ENCODE measurements at regions not wholly inside any gene's neighbourhood (a gene's known extent, or its start where the extent isn't known, plus 50 kb on each side); places are given as distances from the start of the nearest gene placed in this dataset.

- DNase-seq (ENCODE audit: low spot score), result no peak
Measured at GRCh38 chr17:69900101-69900500, 174.9 kb upstream of the KCNJ16 start.

DNA sequence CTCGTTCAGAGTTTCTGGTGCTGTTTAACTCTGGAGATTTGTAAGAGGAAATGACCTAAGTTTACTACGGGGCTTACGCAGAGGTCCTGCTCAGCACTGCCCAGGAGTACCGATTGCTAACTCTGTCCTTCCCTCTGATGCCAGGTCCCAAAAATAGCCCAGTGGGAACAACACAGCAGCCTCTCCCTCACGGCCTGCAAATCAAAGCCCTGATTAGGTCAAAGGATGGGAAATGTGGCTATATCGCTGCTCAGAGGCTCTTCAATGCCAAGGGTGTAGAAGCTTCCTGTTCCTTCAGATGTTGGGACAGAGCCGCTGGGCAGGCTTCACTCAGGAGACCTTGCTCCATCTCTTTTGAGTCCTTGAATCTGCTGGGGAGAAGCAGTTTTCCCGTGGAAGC is 174.2 kb upstream of the KCNJ16 start:
- DNase-seq (ENCODE audit: low spot score), result no peak

- no peak for DNase-seq (ENCODE audit: low spot score)
Measured at GRCh38 chr17:69906306-69906705, 168.7 kb upstream of the KCNJ16 start.

DNA sequence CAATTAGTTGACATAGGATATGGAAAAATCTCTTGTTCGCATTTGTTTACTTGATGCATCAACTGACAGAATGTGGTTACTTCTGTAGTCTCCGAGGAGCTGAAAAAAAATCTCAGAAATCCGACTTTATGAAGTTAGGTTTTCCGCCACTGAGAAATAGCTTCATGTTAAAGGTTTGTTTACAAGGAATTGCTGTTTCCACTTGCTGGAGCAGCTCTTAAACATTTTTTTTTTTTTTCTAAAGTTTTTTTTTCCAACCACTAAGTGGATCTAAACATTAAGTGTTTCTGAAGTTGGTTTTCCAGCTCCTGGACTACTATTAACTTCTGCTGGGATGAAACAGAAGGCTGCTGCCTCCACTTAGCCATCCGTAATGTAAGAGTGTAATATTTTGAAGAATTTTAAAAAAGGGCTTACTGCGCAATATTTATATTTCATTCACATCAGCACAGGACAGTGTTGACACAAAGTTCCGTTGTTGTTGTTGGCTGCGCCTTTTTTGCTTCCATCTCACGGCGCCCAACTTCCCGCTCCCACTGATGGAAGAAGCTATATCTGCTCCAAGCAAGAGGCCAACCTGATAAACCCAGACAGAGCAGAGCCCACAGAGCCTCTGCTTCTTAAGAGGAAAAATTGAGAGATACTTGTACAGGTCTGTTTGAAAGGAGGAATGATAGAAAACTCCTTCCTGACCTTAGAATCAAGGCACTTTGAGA is 167.7 kb upstream of the KCNJ16 start:
- no peak for DNase-seq (ENCODE audit: low spot score)

DNA sequence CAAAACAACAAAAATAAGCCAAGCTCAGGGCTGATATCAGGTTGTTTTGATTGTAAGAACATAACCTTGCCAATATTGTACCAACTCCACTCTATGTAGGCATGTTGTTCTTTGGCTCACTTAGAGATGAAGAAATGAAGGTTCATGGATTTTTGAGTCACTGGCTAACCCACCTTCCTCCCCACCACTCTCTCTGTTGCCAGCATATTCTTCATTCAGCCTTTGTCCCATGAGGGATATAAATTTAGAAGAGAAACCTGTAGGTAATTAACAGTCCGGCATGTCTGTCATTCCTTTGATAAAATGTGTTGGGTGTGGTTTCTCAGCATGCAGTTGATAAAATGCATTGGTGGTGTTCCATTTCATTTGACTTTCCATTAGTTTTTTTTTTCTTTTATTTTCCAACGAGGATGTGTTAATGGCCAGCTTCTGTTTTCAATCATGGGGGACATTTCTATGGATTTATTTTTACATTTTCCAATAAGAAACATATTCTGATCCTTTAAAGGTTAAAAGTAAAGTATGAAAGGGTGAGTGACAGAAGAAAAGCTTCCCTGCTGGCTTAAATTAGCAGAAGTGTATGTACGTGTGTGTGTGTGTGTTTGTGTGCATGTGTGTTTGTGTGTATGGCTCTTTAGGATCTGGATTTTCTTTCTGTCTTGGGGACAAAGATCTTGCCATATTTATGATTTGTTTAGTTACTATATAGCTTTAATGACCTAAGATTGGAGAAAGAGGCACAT is 166.2 kb upstream of the KCNJ16 start:
- no peak for DNase-seq (ENCODE audit: low spot score)

GRCh38 chr17:69909389-69909788 is 165.6 kb upstream of the KCNJ16 start:
- no peak for DNase-seq (ENCODE audit: low spot score)

DNA sequence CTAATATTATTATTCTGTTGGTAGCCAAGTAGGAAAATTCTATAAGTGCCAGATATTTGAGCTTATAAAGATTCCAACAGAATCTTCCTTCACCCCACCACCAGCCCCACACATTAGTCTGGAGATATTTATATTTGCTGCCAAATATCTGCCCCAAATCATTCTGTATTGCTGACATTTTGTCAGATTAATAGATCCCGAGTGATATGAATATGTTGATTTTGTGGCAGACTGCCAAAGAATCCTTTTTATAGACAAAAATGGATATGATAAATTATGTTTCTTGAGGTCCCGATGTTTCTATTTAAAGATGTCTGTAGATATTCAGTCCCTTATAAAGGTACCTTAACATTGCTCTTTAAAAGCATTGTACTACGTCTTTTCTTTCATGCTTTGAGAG is 162.2 kb upstream of the KCNJ16 start:
- peak; percentile 9 for DNase-seq (ENCODE audit: low spot score)

GRCh38 chr17:69913216-69913615 is 161.8 kb upstream of the KCNJ16 start:
- DNase-seq (ENCODE audit: low spot score), result no peak

DNA sequence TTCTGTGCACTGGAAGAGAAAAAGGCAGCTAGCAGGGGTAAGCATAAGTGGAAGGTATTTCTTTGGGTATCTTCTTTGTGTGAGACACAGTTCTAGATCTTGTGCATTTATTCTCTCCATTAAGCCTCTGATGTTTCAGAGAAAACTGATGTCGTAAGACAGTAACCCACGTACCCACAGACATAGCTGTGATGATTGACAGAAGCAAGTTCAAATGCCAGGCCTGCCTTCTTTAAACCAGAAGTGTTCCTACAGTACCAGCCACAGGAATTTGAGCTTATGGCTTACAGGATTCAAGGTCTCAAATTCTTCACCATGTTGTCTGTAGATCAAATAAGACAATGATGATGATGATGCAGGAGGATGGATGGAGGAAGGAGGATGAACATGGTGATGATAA is 161.4 kb upstream of the KCNJ16 start:
- DNase-seq (ENCODE audit: low spot score), result no peak

GRCh38 chr17:69914520-69914919 is 160.5 kb upstream of the KCNJ16 start:
- DNase-seq (ENCODE audit: low spot score), result no peak

DNA sequence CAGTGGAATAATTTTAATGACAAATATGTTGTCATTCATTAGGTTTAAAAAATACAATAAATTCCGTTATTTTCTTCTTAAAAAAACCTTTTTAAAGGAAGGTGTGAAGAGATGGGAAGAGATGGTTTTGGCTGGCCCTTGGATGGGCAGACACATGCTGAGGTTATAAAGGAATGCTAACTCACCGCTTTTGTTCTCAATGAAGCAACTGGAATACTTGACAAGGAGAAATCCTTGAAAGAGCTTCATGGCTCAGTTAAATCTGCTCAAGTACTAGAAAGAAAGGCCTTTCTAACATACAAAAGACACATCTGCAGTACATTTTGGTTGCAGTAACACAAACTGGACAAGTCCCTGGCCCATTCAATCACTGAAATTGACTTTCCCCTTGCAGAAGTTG is 158.3 kb upstream of the KCNJ16 start:
- DNase-seq (ENCODE audit: low spot score), result no peak

- DNase-seq (ENCODE audit: low spot score), result no peak
Measured at GRCh38 chr17:69918164-69918563, 156.9 kb upstream of the KCNJ16 start.

DNA sequence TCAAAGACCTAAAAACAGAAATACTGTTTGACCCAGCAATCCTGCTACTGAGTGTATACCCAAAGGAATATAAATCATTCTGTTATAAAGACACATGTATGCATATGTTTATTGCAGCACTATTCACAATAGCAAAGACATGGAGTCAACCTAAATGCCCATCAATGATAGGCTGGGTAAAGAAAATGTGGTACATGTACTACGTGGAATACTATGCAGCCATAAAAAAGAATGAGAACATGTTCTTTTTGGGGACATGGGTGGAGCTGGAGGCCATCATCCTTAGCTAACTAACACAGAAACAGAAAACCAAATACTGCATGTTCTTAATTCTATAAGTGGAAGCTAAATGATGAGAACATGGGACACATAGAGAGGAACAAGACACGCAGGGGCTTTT is 155.2 kb upstream of the KCNJ16 start:
- DNase-seq (ENCODE audit: low spot score), result no peak

DNA sequence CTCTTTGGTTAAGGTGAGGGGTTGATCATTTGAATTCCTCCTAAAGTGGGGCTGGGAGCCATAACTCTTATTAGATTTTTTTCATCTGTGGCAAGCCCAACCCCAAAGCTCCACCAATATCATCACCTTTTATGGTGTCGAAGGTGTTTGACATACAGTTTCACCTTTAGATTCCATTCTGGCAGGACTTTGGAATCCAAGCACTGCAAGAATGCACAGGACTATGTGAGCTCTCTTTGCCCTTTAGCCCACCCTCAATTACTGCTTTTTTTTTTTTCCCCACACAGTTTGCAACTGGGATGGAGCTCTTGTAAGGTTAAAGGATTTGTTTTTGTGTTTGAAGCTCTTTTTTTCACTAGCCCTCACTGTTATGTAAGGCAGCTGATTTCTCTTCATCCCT is 154.0 kb upstream of the KCNJ16 start:
- no peak for DNase-seq (ENCODE audit: low spot score)

GRCh38 chr17:69928611-69929010 is 146.4 kb upstream of the KCNJ16 start:
- DNase-seq (ENCODE audit: low spot score), result no peak

DNA sequence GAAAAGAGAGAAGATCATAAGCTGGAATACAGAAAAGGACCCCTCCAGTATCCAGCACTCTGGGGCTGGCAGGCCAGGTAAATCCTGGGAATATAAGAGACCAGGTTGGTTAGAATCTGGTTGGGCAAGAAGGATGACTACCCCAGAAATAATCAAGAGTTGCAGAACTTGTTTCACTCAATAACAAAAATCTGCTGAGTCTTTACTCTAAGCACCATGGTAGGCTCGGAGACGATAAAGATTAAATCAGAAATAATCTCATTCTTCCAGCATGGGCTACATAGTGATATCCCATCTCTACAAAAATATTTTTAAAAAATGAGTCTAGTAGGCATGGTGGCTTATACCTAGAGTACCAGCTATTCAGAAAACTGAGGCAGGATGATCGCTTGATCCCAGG is 138.0 kb upstream of the KCNJ16 start:
- DNase-seq (ENCODE audit: low spot score), result no peak

DNA sequence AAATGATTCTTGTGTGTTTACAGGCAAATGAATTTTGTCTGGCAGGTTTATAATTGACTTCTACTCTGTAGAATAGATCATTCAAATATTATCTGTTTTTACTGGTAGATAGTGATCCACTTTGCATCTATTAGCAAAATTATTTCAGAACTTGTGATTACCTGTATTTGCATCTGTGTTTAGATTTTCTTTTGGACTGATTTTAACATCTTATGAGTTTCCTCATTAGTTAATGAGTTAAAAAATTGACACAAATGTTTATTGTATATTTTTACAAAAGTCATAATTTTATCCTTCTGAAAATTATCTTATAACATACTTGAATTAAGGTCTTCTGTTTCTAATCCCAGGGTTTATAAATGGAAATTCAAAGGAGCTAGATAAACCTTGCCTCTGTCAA is 132.0 kb upstream of the KCNJ16 start:
- DNase-seq (ENCODE audit: low spot score), result no peak

DNA sequence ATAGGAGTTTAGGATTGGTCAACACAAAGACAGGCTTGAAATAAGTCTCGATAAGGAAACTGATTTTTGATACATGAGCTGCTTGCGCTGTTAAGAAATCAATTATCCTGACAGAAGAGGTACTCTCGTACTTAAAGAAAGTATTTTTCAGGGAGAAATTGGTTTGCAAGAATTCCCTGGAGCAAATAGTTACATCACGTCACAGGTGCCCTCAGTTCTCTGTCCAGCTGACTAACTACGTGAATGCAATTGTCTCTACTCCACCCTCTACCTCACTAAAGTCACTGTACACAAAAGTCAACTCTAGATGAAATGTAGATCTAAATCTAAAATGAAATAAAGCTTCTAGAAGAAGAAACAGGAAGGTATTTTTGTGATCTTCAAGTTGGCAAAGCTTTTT is 130.6 kb upstream of the KCNJ16 start:
- DNase-seq (ENCODE audit: low spot score), result no peak

GRCh38 chr17:69945698-69946185 is 129.3 kb upstream of the KCNJ16 start:
- DNase-seq (ENCODE audit: low spot score), result peak; percentile 6

GRCh38 chr17:69947027-69947759 is 127.8 kb upstream of the KCNJ16 start:
- DNase-seq (ENCODE audit: low spot score), result no peak

DNA sequence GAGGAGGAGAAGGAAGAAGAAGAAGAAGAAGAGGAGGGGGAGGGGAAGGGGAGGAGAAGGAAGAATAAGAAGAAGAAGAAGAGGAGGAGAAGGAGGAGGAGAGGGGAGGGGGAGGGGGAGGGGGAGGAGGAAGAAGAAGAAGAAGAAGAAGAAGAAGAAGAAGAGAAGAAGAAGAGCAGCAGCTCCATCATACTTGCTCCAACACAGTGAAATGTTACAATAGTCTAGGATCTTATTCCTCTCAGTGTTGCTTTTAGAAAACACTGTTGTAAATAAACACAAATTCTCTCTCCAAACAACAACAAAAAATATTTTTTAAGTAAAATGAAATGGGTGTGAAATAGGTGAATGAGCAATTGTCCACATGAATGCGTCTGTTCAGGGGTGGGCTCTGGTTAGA is 126.6 kb upstream of the KCNJ16 start:
- DNase-seq (ENCODE audit: low spot score), result no peak

DNA sequence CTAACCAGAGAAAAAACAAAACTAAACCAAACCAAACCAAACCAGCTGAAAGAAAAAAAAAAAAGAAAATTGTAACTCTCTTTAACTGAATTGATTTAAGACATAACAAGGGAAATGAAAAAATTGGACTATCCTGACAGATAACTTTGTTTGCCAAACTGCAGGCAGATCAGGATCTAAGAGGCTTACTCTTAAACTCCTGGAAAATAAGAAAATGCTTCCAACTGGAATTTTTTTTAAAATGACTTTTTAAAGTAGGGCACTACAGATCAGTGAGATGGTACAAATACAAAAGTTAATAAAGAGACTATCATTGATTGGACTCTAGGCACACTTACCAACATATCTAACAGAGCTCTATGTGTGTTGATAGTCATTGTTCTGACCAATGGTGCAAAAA is 125.5 kb upstream of the KCNJ16 start:
- no peak for DNase-seq (ENCODE audit: low spot score)
